Adipocyte (in vitro differentiated cells): ENCODE measurements at regions not wholly inside any gene's neighbourhood (a gene's known extent, or its start where the extent isn't known, plus 50 kb on each side); places are given as distances from the start of the nearest gene placed in this dataset.

Experiments
- DNase-seq: peaks from one replicate; pipeline ENCODE4 v3.0.0-alpha.2; 2015; ENCODE audit warnings: low read depth
- H3K27me3 ChIP-seq: replicated peaks from 2 replicates; pipeline ENCODE4 v1.7.0; 2013; ENCODE audit warnings: mild to moderate bottlenecking, low read length, moderate library complexity; ENCODE audit not compliant: control insufficient read depth, insufficient read depth
- H3K36me3 ChIP-seq: 2 replicates; pipeline ENCODE4 v1.7.0; 2013; ENCODE audit warnings: low read length, mild to moderate bottlenecking, moderate library complexity; ENCODE audit not compliant: control insufficient read depth, insufficient read depth, severe bottlenecking
- H3K4me1 ChIP-seq: 2 replicates; pipeline ENCODE4 v1.7.0; 2013; ENCODE audit warnings: mild to moderate bottlenecking, low read length, moderate library complexity; ENCODE audit not compliant: control insufficient read depth, insufficient read depth
- H3K4me3 ChIP-seq: 2 replicates; pipeline ENCODE4 v1.7.0; 2013; ENCODE audit warnings: mild to moderate bottlenecking, low read length, moderate library complexity
- H3K9ac ChIP-seq: 2 replicates; pipeline ENCODE4 v1.7.0; 2013; ENCODE audit warnings: mild to moderate bottlenecking, low read length, moderate library complexity
- H3K9me3 ChIP-seq: 2 replicates; pipeline ENCODE4 v1.7.0; 2013; ENCODE audit warnings: mild to moderate bottlenecking, low read length, moderate library complexity; ENCODE audit not compliant: control insufficient read depth

DNA sequence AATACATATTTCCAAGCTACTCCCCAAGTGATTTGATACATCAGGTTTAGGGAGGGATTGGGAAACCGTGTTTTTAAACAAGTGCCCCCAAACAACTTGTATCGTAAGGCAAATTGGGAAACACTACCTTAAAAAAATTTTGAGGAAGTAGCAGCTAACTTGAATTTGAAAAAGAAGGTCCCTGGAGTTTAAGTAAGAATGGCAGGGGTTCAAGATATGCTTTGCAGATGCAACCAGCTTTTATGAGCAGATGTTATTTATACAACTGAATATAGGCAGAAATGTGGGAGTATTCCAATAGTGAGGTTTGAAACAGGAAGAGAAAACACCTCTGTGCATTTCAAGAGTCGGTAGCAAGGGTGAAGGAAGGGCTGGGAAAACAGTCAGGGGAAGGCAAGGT, 139.6 kb downstream of the IL20RB start:
- Histone ChIP-seq H3K27me3 (peaks cover 6% of the 10 kb centered on the region), H3K9me3 (peaks cover 4% of the 10 kb centered on the region), H3K4me3 (no peak overlapping the region), H3K36me3 (no peaks in the 10 kb centered on the region), H3K9ac (no peak overlapping the region), H3K4me1 (peaks cover 6% of the 10 kb centered on the region)
- no peak for DNase-seq

DNA sequence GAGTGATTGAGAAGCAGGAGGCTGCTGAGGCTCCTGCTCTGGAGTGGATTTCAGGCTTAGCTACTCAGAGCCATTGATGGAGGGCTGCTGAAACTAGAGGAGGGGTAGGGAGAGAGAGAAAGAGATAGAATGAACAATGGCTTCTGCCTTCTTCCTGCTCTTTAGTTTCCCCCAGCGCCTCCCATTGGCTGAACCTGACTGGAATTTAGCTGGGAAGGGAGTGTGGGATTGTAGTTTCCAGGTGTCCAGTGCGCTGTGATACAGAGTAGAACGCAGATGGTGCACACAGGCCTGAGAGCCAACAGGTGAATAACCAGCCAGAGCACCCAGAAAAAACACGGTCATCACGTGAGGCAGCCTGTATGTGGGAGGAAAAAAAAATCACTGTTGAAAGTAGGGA, 140.1 kb downstream of the IL20RB start:
- no peak for DNase-seq
- peaks cover 6% of the 10 kb centered on the region for H3K27me3 ChIP-seq
- no peaks in the 10 kb centered on the region for H3K36me3 ChIP-seq
- H3K4me3 ChIP-seq, result no peak overlapping the region
- H3K4me1 ChIP-seq, result peaks cover 6% of the 10 kb centered on the region
- no peak overlapping the region for H3K9ac ChIP-seq
- peaks cover 4% of the 10 kb centered on the region for H3K9me3 ChIP-seq

DNA sequence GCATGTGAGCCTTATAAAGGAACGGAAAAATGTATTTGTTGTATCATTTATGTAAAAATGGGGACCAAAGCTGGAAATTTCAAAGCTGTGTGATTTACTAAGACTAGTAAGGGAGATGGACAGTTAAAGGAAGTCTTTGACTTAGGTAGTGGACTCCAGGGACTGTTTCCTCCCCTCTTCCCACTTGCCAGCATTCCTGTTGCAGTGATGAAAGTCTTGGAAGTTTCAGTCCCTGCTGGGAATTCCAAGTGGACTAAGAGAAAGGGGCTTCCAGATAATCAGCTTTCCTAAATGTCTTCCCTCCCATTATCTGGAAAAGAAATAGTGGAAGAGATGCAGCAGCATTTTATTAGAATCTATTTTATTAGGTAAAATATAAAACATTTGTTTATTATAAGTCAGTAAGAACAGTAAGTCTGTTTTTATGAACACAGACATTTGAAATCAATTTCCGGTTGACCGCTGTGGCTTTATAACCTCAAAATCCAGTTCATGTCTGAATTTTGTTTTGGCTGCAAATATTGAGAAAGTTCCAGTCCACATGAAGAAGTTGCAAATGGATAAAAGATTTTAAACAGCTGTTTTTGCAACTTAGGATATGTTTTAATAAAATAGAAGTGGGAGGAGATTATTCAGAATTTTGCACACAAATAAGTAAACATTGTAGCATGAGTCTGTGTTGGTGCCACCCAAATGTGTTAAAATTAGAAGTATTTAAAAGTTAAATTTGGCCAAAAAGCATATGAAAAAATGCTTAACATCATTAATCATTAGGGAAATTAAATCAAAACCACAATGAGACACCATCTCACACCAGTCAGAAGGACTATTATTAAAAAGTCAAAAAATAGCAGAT, 141.8 kb downstream of the IL20RB start:
- no peak overlapping the region for H3K9ac ChIP-seq
- H3K4me1 ChIP-seq, result peaks cover 6% of the 10 kb centered on the region
- DNase-seq, result no peak
- peaks cover 4% of the 10 kb centered on the region for H3K9me3 ChIP-seq
- H3K4me3 ChIP-seq, result no peak overlapping the region
- H3K36me3 ChIP-seq, result no peaks in the 10 kb centered on the region
- peaks cover 10% of the 10 kb centered on the region for H3K27me3 ChIP-seq

- peaks cover 8% of the 10 kb centered on the region for H3K4me1 ChIP-seq
- no peak for DNase-seq
- no peaks in the 10 kb centered on the region for H3K36me3 ChIP-seq
- no peak overlapping the region for H3K4me3 ChIP-seq
- H3K9ac ChIP-seq, result no peak overlapping the region
- peaks cover 15% of the 10 kb centered on the region for H3K27me3 ChIP-seq
- peaks cover 4% of the 10 kb centered on the region for H3K9me3 ChIP-seq
Observed at GRCh38 chr3:137100326-137100725, 142.5 kb downstream of the IL20RB start.

DNA sequence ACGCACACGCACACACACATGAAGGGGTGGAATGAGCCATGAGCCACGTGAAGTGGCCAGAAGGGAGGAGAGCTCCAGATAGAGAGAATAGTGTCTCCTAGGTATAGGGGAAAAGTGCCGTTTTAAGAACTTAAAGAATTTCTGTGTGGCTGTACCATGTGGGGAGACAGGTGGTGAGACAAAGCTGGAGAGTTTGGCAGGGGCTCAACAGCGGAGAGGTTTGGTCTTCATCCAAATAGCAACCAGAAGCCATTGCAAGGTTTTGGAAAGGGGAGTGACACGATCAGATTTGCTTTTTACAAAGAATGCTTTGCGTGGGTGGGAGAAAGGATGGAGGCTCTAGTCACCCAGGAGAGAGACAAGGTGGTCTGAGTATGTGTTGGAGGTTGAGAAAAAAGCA, 146.0 kb downstream of the IL20RB start:
- H3K4me3 ChIP-seq, result no peak overlapping the region
- H3K9me3 ChIP-seq, result peaks cover 4% of the 10 kb centered on the region
- no peak for DNase-seq
- H3K36me3 ChIP-seq, result no peaks in the 10 kb centered on the region
- peaks cover 21% of the 10 kb centered on the region for H3K27me3 ChIP-seq
- H3K4me1 ChIP-seq, result peaks cover 14% of the 10 kb centered on the region
- no peak overlapping the region for H3K9ac ChIP-seq

DNA sequence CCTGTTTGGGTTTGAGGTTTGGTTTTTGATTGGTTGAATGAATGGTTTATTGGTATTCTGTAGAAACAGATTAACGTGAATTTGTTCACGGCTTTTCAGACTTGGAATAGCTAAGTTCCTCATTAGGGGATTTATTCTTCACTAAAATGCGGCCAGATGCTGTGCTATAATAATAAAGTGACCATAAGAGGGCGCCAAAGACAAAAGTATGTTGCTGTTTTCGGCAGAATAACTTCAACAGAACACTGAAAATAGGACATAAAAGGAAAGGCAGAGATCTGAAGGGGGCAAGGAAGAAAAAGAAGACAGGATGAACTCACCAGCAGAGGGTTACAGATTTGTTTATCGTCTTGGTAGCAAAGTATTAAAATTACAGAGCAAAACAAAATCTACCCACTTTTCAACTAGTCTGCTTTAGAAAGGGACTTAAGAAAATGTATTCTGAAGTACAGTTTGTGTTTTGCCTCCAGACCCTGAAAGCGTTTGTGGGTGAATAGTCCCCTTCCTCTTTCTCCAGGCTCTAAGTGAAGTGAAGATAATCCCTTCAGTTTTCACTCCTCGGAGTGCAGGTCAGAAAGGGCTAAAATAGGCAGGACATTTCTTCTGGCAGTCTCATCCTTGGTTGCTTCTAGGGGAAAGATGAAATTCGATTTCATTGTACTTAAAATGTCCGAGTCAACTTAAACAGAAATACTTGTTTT, 147.6 kb downstream of the IL20RB start:
- H3K36me3 ChIP-seq, result no peaks in the 10 kb centered on the region
- peak; percentile 92 for DNase-seq
- peak overlapping the region; percentile 25 for H3K4me3 ChIP-seq

DNA sequence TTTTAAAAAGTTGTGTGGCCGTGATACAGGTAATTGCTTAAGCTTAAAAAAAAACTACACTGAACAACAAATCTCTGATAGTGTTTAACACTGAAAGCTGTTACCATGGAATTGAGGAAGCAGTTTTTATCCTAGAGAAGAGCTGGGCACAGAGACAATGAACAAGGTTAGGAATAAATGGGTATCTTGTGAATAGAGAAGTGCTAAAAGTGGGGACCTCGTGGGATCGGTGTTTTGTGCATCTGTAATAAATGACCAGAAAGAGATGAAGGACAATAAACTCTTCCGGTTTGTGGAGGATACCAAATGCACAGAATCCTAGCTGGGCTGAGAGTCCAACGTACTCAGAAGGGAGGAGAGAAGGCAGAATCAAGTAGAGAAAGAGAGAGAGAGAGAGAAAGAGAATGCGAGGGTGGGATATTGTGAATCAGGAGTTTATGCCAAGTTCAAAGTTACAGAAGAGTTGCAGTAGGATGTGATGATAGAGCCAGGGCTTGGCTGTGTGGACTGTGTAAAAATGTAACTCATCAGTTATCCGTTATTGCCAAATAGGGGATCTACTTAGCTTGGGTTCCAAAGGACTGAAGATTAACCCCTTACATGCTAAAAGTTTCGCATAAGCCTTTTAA, 148.9 kb downstream of the IL20RB start:
- Histone ChIP-seq H3K27me3 (peaks cover 31% of the 10 kb centered on the region), H3K9me3 (no peaks in the 10 kb centered on the region), H3K9ac (no peak overlapping the region), H3K4me3 (no peak overlapping the region), H3K36me3 (no peaks in the 10 kb centered on the region), H3K4me1 (peaks cover 9% of the 10 kb centered on the region)
- DNase-seq, result no peak

More for the DNA sequence above, 147.6 kb downstream of the IL20RB start:
- peaks cover under 1% of the 10 kb centered on the region for H3K9me3 ChIP-seq
- H3K9ac ChIP-seq, result peak overlapping the region; percentile 36
- peaks cover 9% of the 10 kb centered on the region for H3K4me1 ChIP-seq
- H3K27me3 ChIP-seq, result peaks cover 31% of the 10 kb centered on the region

- Histone ChIP-seq H3K9ac (no peak overlapping the region), H3K27me3 (peaks cover 31% of the 10 kb centered on the region), H3K4me1 (peaks cover 9% of the 10 kb centered on the region), H3K9me3 (no peaks in the 10 kb centered on the region), H3K36me3 (no peaks in the 10 kb centered on the region), H3K4me3 (no peak overlapping the region)
- no peak for DNase-seq
Observed at GRCh38 chr3:137108699-137109440, 151.1 kb downstream of the IL20RB start.

- no peak overlapping the region for H3K9ac ChIP-seq
- peak; percentile 46 for DNase-seq
- H3K36me3 ChIP-seq, result no peaks in the 10 kb centered on the region
- no peaks in the 10 kb centered on the region for H3K9me3 ChIP-seq
- peaks cover 4% of the 10 kb centered on the region for H3K4me1 ChIP-seq
- H3K27me3 ChIP-seq, result peaks cover 21% of the 10 kb centered on the region
- H3K4me3 ChIP-seq, result no peak overlapping the region
Observed at GRCh38 chr3:137110392-137110996, 152.7 kb downstream of the IL20RB start.

GRCh38 chr3:137111497-137111896, 153.7 kb downstream of the IL20RB start:
- Histone ChIP-seq H3K9ac (no peak overlapping the region), H3K4me1 (no peaks in the 10 kb centered on the region), H3K9me3 (no peaks in the 10 kb centered on the region), H3K27me3 (peaks cover 21% of the 10 kb centered on the region), H3K36me3 (no peaks in the 10 kb centered on the region), H3K4me3 (no peak overlapping the region)
- no peak for DNase-seq
